ENCODE measurements at regions not wholly inside any gene's neighbourhood (a gene's known extent, or its start where the extent isn't known, plus 50 kb on each side); places are given as distances from the start of the nearest gene placed in this dataset.

DNA sequence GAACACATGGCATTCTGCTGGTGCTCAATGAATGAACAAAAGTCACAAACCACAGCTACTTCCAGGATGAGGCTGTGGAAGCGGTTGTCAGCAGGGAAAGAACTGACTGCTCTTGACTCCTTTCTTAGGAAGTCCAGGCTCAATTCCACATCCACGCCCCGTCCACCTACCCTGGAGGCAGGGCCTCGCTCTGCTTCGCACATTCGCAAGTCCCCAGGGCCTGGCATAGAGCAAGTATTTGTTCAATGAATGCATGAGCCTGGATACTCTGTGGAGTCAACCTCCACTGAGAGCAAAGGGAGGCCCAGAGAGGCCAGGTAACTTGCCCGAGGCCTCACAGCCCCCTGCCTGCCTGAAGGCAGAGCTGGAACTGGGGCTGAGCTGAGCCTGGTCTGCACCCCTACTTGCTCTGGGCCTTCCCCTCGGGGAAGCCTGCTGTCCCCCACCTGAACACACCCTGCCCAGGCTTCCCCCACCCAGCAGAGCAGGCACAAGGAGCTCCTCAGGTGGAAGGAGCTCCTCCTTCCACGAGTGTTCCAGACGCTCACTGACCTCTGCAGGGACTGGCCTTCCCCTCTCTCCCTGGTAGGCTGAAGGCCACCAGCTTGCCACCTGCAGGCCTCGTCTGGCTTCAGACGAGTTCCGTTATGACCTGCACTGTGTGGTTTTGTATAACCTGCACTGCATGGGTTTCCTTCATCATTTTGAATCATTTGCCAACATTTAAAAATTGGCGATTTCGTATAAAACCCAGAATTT, 119.3 kb upstream of the PTPN1 start:
- no peak for DNase-seq (ENCODE audit: low read depth in 2 of 2)

DNA sequence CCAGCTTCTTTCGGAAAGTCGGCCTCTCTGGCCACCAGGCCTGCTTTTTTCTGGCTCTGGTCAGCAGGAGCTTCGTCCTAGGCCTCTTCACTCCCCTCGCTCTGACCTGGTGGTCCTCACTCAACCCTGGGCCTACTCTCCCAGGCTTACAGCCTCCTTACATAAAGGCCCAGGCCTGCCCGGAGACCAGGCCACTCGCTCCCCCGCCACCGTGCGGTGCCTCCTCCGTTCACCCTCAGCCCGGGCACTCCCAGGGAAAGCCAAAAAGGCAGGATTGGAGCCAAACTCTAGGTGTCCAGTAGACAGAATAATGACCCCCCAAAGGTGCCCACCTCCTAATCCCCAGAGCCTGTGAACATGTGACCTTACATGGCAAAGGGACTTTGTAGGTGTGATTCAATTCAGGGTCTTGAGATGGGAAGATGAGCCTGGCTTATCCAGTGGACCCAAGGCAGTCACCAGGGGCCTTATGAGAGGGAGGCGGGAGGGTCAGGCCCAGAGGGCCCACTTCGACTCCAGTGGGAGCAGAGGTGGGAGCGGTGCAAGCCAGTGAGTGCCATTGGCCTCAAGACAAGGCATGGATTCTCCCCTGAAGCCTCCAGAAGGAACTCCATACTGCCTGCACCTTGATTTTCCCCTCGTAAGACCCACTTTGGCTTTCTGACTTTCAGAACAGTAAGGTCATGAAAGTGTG, 118.6 kb upstream of the PTPN1 start:
- no peak for DNase-seq (ENCODE audit: low read depth in 2 of 2)

DNA sequence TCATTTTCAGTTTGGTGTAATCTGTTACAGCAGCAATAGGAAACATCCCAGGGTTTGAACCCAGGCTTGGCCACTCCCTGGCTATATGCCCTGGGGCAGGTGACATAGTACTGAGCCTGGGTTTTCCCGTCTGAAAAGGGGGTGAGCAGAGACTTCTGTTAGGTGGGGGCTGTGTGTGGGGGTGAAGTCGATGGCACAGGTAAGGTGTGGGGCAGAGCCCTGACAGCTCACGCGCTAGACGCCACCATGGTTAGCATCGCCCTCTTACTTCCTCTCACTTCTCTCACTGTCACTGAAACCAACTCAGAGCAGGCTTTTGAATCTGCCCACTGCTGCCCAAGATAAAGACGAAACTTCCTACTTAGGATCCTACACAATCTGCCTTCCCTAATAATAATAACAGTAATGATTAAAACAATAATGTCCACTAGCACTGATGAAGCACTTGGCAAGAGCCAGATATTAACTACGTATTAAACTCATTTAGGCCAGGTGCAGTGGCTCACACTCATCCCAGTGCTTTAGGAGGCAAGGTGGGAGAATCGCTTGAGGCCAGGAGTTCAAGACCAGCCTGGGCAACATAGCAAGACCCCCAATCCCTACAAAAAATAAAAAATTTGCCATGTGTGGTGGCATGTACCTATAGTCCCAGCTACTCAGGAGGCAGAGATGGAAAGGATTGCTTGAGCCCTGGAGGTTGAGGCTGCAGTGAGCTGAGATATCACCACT, 117.9 kb upstream of the PTPN1 start:
- DNase-seq (ENCODE audit: low read depth in 2 of 2) = no peak

DNA sequence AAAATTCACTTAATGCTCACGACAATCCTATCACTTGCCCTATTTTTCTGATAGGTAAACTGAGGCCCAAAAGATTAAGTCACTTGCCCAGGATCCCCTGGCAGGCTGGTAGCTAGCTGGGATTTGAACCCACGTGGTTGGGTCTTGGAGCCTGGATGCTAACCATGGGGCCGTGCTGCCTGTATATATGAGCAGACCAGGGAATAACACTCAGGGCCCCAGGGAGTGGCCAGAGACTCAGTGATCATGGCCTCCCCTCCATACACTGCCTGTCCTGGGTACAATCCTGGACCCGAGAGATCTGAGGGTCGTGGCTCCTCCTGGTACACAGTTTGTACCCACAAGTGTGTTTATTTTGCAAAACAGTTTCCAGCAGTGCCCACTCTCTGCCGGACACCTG, 116.9 kb upstream of the PTPN1 start:
- no peak for DNase-seq (ENCODE audit: low read depth in 2 of 2)

DNA sequence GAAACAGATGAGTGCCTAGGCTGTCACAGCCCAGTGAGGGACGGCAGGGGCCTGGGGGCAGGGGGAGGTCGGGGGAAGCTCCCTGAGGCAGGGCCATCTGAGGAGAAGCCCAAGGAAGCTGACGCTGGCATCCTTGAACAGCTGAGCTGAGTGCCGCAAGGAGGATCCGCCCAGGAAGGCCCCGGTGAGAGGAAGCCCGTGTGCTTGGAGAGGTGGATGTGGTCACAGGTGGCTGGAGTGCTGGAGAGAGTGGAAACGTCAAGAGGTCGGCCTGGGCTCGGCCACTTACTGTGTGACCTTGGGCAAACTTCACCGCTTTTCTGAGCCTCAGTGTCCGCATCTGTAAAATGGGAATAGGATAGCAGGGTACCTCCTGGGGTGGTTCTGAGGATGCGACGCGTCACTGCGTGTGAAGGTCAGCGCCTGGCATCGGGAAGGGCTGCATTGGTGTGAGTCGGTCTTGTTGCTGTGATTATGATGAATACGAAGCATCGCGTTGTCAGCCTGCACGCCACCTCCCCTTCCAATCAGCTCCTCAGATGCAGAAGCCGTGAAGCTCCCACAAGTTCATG, 116.1 kb upstream of the PTPN1 start:
- DNase-seq (ENCODE audit: low read depth in 2 of 2) = no peak

DNA sequence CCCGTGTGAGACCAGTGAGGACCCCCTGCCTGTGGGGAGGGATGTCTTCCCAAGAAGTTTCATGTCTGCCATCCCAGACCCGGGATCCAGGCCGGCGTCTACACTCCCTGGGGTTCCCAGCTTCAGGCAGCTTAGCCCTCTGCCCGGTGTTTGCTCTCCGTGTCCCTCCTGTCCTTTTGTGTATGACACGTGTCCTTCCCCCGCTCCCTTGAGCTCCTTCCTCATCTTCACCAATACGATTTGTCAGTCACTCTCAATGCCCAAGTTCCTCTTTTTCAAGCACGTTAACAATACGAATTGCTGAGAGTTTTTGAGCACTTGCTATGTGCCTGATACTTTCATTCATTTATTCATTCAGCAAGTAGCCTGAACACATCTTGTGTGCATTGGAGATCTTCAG, 115.6 kb upstream of the PTPN1 start:
- no peak for DNase-seq (ENCODE audit: low read depth in 2 of 2)

DNA sequence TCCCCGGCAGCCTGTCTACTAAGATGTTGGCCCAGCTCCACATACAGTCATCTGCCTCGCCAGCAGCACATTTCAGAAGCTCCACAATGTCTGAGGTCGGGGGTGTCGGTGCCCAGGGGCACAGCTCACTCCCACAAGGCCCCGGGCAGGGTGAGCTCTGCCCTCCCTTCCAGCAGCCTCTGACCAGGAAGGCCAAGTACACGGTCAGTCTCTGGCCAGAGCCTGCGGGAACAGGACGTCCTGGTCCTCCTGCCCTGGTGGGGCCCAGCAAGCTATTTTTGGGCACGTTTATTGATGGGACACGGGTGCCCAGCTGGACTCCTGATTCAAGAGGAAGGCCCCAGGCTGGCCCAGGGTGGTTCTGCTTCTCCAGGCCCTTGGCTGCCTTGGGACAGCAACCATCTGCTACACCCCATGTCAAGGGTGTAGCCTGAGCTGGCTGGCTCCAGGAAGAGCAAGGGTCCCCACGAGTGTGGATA, 114.9 kb upstream of the PTPN1 start:
- DNase-seq (ENCODE audit: low read depth in 2 of 2) = no peak

DNA sequence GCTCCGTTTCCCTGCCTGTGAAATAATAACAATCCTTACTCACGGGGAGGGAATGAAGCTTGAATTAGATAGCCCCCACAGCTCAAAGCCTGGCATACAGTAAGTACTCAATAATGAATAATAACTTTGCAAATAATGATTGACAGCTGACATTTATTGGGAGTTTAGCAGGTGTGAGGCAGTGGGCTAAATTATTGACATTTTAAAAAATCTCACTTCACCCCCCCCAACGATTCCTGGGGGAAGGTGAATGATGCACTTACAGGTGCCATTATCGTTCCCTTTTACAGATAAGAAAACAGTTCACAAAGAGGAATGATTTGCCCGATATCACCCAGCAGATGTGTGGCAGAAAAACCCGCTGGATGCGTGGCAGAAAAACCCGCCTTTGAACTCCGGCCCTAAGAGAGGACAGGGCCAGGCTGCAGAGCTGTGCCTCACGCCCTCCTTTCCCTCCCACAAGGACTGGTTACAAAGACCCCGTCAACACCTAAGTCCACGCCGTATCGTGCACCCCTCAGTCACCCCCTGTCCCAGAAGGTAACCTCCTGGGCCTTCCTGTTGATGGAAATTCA, 114.2 kb upstream of the PTPN1 start:
- DNase-seq (ENCODE audit: low read depth in 2 of 2) = no peak

DNA sequence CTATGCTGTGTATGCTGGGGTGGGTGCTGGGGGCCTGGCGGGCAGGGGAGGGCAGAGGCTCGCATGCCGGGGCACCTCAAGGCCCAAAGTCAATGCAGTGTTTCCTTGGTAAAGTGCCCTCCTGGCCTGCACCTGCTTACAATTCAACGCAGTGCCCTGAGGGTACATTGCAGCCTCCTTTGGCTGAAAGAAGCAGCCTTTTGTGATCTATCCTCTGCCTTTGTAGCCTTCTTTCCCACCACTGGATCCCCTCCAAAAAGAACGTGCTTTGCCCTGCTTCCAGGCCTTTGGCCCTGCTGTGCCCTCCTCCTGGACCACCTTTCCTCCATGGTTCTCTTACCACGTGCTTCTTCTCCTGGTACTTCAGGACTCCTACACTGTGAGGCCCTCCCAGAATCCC, 113.6 kb upstream of the PTPN1 start:
- DNase-seq (ENCODE audit: low read depth in 2 of 2) = no peak

DNA sequence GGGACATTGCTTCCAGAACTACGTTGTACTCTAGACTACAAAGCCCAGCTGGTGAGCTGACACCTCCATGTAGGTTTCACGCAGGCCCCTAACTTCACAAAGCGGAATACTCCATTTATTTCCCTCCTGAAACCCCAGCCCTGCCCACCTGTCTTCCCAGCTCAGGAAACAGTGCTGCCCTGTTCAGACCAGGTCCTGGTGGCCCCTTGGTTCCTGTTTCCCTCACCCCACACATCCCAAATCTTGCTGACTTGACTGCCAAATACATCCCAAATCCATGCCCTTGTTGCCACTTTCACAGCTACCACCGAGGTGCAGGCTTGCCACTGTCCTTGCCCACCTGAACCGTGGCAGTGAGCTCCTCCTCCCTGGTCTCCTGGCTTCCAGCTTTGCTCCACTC, 113.1 kb upstream of the PTPN1 start:
- no peak for DNase-seq (ENCODE audit: low read depth in 2 of 2)

DNA sequence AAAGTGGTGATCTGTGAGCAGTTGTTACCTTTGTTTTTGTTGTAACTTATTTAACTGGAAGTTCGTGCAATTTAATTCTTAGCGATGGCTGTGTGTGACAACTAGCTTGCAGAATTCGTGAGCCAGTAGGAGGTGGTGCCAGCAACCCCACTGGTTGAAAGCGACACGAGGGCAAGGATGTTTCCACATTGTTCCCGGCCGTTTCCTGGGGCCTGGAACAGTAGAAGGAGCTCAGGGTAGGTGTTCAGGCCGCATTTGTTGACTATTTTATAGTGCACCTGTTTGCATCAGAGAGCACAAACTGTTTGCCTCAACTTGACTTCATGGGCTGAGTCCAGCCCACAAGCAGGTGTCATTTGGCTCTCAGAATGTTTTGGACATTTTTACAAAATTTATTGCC, 112.1 kb upstream of the PTPN1 start:
- DNase-seq (ENCODE audit: low read depth in 2 of 2) = no peak

DNA sequence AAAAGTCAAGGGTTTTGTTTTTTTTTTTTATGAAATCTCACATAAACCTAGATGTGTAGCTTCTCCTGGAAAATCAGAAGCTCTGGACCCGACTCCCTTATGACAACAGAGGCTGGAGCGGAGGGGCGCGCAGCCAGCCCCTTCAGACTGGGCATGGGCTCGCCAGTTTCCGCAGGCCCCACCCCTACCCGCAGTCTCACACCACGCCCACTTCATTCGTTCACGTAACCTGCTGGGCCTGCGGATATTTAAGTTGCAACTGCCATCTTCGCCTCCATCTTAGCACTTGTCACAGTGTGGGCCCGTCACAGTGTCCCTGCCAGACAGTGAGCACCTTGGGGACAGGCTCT, 111.7 kb upstream of the PTPN1 start:
- DNase-seq (ENCODE audit: low read depth in 2 of 2) = no peak

DNA sequence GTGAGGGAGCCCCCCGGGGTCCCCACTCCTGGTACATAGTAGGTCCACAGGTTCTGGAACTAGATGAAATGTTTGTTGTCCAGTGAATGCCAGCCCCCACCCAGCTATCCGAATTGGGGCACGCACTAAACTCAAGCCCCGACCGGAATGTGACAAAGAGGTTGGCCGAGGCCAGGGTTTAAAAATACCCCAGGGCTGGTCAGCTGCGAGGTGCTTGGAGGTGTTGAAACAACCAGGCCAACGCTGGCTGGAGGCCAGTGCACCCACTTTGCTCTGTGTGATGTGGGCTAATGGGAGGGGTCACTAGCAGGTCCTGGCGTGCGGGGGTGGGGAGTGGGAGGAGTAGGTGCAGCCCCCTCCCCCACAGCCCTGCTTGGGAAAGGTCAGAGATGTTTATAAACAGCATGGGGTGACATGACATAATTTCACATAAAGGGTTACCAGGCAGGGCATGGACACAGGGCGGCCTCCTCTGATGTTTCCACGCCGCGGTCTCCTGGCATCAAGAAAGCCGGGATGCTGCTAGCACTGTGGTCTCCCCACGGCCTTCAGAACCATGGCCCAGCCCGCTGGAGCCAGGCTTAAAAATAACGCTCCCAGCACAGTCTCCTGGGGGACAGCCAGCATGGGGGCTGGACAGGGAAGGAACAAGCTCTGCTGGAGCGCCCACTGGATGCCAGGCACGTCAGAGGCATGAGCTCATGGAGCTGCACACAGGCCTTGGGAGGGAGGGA, 111.2 kb upstream of the PTPN1 start:
- DNase-seq (ENCODE audit: low read depth in 2 of 2) = no peak

DNA sequence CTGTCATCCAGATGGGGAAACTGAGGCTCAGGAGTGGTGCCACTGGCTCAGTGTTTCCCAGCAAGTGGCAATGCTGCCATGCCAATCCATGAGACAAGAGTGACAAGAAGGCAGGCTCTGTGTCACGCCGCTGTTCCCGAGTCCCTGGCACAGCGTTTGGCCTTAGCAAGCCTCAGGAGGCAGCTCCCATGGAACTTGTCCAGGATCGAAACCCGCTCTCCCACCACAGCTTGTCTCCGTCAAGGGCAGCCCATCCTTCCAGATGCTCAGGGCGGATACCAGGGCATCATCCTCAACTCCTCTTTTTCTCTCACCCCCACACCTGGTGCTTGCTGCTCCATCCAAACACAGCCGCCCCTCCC, 110.6 kb upstream of the PTPN1 start:
- no peak for DNase-seq (ENCODE audit: low read depth in 2 of 2)

DNA sequence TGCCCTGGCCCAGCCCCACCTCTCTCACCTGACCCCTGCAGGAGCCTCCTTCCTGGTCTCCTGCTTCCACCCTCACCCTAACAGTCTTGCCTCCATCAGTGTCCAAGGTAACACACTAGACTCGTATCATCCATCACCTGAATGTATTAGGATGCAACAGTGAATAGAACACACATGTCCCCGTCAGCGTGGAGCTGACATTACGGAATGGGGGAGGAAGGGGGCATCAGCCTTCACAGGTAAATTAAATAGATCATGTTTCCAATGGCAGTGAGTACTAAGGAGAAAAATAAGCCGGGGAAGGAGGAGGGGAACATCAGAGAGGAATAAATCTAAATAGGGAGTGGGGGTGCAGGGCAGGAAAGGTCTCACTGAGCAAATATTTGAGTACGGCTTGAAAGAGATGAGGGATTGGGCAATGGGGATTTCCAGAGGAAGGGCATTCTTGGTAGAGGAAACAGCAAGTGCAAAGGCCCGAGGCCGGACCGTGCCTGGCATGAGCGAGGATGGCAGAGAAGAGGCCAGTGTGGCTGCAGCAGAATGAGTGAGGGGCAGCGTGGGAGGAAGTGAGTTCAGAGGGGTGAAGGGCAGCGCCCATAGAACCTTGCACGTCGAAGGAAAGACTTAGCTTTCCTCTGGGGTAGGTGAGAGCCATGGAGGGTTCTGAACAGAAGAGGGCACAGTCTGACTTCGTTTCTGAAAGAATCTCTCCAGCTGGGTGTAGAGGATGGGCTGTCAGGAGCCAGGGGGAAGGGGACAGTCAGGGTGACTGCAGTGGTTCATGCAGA, 110.1 kb upstream of the PTPN1 start:
- DNase-seq (ENCODE audit: low read depth in 2 of 2) = peak; percentile 27 to 41

DNA sequence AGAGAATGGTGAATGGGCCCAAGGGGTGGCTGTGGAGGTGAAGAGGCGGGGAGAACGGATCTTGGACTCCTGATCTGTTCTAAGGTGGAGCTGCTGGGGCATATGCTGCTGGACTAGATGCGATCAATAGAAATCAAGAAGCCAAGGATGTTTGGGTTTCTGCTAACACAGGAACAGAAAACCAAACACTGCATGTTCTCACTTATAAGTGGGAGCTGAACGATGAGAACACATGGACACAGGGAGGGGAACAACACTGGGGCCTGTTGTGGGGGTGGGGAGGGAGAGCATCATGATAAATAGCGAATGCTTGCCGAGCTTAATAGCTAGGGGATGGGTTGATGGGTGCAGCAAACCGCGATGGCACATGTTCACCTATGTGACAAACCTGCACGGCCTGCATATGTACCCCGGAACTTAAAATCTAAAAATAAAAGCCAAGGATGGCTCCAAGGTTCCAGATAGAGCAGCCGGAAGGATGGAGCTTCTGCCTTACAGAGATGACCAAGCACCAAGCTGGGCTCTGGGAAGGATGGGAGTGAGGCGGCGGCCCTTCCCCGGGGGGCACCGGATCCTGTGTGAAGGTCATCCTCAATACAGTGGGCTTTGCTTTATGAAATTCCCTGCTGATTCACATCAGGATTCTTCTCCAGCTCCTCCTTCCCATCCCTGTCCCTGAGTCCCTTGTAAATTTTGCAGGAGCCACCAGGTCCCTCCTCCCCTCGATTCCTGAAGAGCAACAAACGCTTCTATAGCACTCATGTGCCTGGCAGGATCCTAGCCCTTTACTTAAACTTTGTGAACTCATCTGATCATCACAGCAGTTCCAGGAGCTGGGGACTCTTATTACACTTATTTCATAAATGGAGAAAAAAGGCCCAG, 109.2 kb upstream of the PTPN1 start:
- no peak for DNase-seq (ENCODE audit: low read depth in 2 of 2)

DNA sequence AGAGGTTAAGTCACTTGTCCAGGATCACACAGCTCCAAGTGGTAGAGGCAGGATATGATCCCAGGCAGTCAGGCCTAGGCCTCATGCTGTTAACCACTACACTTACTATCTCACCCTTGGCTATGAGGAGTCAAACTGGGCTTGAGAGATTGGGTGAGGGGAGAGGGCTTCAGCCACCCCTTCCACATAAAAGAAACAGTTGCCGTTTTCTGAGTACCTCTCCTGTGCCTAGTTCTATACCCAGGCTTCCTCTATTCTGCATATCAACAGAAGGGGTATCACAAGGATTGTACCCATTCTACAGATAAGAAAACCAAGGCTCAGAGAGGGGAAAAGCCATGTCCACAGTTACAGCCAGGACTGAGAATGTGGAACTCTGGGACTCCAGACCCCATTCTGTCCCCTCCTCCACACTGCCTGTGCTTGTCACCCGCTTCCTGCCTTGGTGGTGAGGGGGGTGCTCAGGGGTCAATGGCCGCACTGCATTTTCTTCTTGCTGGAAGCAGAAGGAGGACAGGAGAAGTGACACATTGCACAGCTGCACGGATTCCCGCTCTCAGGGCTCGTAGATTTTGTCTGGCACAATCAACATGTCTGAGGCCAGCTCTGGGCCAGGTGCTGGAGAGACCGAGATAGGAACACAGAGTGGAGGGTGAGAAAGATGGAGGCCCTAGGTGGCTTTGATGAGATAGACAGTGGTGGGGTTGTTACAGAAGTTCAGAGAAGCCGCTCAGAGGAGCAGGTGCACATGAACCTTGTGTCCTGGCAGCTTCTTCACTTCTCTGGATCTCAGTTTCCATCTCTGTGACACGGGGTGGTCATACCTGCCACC, 108.4 kb upstream of the PTPN1 start:
- DNase-seq (ENCODE audit: low read depth in 2 of 2) = no peak

DNA sequence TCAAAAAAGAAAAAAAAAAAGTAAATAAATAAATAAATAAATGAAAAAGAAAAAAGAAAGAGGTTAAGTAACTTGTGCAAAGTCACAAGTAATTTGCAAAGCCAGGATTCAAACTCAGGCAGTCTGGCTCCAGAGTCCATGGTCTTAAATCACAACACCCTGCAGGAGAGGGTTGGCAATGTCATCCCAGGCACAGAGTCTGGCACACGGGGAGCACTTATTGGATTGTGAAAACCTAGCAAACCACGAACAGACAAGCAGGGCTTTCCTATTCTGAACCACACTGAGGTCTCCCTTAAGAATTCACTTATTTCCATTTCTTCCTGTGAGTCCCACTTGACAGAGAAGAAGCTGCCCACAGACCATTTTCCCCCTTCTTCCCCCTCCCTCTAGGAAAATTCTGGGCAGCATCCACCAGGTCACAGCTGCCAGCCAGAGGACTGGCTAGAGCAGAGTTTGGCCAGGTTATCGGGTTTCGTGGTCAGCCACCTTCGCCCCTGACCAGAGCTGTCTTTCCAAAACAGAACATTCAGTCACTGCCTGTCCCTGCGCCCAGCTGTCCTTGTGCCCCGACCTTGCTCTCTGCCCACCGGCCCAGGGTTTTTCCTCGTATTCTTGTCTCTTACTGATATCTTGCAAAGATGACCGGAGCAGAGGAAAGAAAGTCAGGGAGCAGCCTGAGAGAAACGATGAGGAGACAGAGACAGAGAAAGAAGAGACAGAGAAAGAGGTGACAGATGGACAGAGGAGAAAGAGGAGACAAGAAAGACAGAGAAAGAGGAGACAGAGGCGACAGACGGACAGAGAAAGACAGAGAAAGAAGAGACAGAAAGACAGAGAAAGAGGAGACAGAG, 106.4 kb upstream of the PTPN1 start:
- no peak for DNase-seq (ENCODE audit: low read depth in 2 of 2)

Data from dermis microvascular lymphatic vessel endothelial cell (primary cell).